ENCODE measurements at regions not wholly inside any gene's neighbourhood (a gene's known extent, or its start where the extent isn't known, plus 50 kb on each side); places are given as distances from the start of the nearest gene placed in this dataset.

DNA sequence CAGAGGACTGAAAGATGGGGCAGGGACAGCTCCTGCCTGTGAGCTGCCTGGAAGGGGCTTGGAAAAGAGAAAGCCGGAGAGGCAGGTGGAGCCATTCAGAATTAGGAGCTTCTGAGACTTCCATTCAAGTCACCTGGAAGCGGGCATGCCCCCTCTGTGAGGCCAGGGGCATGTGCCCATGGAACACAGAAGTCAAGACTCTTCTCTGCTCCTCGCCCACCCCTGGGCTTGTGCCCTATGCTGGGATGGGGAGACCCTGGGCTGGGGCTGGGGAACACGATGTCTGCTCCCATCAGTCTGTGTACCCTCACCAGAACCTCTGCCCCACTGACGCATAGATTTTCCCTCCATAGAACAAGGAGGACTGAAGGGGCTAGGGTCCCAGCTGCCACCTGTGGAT is 372.0 kb downstream of the SHANK2 start:
- TF ChIP-seq, protein P1, sequence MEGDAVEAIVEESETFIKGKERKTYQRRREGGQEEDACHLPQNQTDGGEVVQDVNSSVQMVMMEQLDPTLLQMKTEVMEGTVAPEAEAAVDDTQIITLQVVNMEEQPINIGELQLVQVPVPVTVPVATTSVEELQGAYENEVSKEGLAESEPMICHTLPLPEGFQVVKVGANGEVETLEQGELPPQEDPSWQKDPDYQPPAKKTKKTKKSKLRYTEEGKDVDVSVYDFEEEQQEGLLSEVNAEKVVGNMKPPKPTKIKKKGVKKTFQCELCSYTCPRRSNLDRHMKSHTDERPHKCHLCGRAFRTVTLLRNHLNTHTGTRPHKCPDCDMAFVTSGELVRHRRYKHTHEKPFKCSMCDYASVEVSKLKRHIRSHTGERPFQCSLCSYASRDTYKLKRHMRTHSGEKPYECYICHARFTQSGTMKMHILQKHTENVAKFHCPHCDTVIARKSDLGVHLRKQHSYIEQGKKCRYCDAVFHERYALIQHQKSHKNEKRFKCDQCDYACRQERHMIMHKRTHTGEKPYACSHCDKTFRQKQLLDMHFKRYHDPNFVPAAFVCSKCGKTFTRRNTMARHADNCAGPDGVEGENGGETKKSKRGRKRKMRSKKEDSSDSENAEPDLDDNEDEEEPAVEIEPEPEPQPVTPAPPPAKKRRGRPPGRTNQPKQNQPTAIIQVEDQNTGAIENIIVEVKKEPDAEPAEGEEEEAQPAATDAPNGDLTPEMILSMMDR (conservative IDR thresholded peaks at IDR 0.05; ENCODE audit: low read length), result no peak
- no peak for DNase-seq (ENCODE audit: low read depth)

DNA sequence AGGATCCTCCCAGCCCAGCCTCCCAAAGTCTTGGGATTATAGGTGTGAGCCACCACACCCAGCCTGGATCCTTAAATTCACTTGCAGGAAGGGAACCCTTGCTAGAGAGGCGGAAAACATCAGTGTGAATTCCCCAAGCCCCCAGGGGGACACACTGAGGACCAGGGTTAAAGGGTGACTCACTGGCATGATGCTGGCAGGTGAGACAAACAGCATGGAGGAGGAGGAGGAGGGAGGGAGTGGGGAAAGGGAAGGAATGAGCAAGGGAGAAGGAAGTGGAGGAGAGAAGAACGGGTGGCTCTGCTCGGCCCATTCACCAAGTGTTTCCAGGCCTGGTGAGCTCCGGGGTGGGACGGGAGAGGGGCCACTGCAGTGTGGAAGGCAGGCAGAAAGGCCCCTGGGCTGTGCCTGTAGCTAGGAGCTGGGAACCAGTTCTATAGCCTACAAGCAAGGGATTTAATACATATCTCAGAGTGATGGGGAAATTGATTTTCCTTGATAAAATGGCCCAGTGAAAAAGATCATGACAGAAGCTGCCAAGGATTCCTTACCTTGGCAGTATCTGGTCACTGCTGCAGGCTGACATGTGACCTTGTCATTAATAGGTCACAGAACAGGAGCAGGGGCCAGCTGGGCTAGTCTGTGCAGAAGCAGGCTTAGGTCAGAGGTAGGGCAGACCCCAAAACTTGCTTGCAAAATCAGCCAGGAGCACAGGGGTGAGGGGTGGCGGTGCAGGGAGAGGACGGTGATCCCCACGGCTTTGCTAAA is 370.2 kb downstream of the SHANK2 start:
- TF ChIP-seq, protein P1 (conservative IDR thresholded peaks at IDR 0.05; ENCODE audit: low read length), result no peak
- H3K4me3 ChIP-seq (ENCODE audit: low read length), result no peak overlapping the region
- no peak for DNase-seq (ENCODE audit: low read depth)

More for the DNA sequence above, 372.0 kb downstream of the SHANK2 start:
- no peak overlapping the region for H3K4me3 ChIP-seq (ENCODE audit: low read length)

DNA sequence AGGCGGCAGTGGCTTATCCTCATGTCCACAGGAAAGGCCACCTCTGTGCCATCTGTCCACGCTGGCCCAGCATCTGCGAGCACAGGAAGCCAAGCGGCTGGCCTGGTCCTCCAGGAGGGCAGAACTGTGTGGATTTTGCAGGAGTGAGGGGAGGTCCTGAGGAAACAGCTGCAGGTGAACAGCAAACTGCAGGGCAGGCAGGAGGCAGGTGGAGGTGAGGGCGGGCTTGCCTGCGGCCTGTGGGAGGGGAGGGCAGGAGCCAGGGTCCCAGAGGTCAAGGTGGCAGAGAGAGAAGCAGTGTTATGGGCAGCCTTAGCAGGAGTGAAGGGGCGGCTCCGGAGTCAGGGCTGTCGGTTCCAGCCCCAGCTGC is 369.7 kb downstream of the SHANK2 start:
- no peak for DNase-seq (ENCODE audit: low read depth)
- no peak overlapping the region for H3K4me3 ChIP-seq (ENCODE audit: low read length)
- TF ChIP-seq, protein P1 (conservative IDR thresholded peaks at IDR 0.05; ENCODE audit: low read length), result no peak

DNA sequence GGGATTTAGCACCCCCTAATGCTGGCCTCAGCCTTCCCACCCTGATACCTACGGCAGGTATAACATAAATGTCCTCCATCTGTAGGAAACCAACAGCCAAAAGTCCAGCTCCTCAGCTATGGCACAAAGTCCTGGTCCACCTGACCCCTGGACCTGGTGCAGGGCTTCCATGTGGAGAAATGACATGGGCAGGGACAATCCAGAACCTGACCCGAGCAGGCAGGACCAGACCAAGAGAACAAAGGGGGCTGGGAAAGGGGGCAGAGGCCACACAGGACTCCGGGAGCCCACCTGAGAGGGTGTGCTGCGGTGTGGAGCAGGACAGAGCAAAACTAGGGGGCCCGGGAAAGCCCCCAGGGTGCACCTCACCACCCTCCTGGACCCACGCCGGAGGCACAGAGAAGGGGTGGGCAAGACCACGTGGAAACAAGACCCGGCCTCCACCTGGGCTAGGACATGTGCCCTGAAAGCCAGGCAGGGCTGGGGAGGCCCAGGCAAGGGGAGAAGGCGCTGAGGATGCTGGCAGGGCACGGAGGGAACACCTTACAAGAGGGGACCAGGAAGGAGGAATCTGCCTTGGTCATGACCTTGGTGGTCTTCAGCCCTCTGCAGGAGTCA is 368.9 kb downstream of the SHANK2 start:
- H3K4me3 ChIP-seq (ENCODE audit: low read length), result no peak overlapping the region
- TF ChIP-seq, protein P1 (conservative IDR thresholded peaks at IDR 0.05; ENCODE audit: low read length), result no peak
- DNase-seq (ENCODE audit: low read depth), result no peak

DNA sequence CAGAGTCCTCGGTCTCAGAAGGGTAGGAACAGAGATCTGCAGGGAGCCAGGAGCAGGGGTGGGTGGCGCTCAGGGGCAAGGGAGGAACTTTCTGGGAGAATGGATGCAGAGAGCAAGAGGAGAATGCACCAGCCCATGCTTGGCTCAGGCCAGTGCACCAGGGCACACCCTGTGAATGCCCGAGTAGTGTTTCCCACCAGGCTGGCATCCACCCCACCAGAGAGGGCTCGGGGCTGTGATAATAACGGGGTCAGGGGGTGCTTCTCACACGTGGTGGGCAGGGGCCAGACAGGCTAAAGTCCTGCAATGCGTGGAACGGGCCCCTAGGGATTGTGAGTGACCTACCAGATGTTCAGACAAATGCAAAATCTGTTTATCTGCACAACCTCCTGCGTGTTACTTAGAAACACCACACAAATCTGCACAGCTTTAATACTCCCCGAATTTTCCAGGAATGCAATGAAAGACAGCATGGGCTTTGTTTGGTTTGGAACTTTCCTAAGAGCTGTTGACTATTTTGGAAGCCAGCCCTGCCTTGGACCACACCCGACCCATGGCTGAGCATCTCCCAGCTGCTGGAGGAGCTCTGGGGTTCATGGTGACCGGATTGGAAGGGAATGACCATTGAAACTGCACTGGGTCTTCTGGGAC is 368.3 kb downstream of the SHANK2 start:
- DNase-seq (ENCODE audit: low read depth), result no peak
- TF ChIP-seq, protein P1 (conservative IDR thresholded peaks at IDR 0.05; ENCODE audit: low read length), result no peak
- H3K4me3 ChIP-seq (ENCODE audit: low read length), result no peak overlapping the region

DNA sequence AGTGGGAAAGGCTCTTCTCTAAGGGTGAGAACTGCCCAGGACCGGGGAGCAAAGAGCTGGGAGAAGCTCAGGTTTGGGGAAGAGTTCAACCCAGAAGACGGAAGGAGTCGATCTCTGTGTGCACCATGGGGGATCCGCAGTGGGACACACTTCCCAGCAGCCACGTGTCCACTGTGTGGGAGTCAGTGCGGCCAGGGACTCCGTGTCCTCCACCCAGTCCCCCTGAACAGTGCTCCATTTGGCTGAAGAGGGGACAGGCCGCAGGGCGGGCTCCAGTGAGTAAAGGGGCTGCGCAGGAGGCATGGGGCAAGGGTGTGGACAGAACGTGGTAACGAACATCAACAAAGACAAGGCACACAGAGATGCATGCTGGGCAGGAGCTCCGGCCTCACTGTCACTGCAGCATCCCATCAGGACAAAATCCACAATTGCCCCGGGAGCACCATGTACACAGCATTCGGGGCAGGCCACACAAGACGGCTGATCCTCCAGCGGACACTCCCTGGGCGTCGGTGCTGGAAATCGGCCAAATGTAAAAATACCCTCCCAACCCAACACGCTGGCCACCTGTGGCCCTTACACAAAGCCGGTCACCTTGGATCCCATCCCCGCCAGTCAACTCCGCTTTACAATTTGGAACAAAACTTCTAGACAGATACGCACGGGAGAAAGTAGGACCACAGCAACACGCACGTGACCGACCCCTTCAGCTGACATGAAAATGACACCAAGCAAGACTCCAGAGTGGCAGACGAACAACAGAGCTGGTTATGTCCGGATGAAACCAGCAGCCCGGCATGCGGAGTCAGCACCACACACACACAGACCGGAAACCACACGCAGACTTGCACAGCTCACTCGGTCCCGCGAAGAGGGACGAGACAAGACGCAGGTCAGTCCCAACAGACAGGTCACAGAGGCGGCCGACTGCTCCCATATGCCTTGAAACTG is 366.8 kb downstream of the SHANK2 start:
- H3K4me3 ChIP-seq (ENCODE audit: low read length), result no peak overlapping the region
- DNase-seq (ENCODE audit: low read depth), result peak; percentile 8
- TF ChIP-seq, protein P1 (conservative IDR thresholded peaks at IDR 0.05; ENCODE audit: low read length), result no peak
